Heart left ventricle (tissue), 13 donors: ENCODE measurements at regions not wholly inside any gene's neighbourhood (a gene's known extent, or its start where the extent isn't known, plus 50 kb on each side); places are given as distances from the start of the nearest gene placed in this dataset.

Experiments
- POLR2A ChIP-seq, 2 donors: fragments of 450-650 bp; IDR thresholded peaks; one replicate each; pipeline ENCODE4 v1.6.1; 2017; ENCODE audit warnings: antibody characterized with exemption in 2 of 2, mild to moderate bottlenecking in 2 of 2, moderate library complexity in 2 of 2
- TF ChIP-seq, protein P1 (sequence below), 12 donors: fragments of 200-600 bp; sonication (generic) in 4 of 12; IDR thresholded peaks; one replicate each; pipeline versions ENCODE4 v1.5.0 to v1.8.0; 2018 to 2022; ENCODE audit warnings: antibody characterized with exemption in 12 of 12, mild to moderate bottlenecking in 5 of 12
- donor health status: ischemic (EF 13 %, LVEDD 7.1; RV severe dilation, severe dysfunction).
- donor health status: DM: no; HTN: yes; CAD: no.
- donor health status: DM: no; HTN: no; CAD: no.
- donor health status: ischemic (EF 25% LVEDD 6.9; RV normal size, moderate dysfunction).
- donor health status: ischemic (EF 25% LVEDD 5.7; RV mildly dilated, moderate dysfunction).
- donor health status: ischemic (EF 35%, LVEDD 5.7; RV mildly dilated, moderate dysfunction).
- donor health status: nonischemic (EF 11% LVEDD 7.7; RV severe dilation, severe dysfunction).
- donor health status: DM: yes; HTN: yes; CAD: no.
- donor health status: PGD.
- donor health status: ischemic (EF 29% LVEDD 5.4; RV normal size, mild dysfunction).
- donor health status: nonischemic (EF 23%, LVEDD 6.1; RV moderate dilation, normal function).

DNA sequence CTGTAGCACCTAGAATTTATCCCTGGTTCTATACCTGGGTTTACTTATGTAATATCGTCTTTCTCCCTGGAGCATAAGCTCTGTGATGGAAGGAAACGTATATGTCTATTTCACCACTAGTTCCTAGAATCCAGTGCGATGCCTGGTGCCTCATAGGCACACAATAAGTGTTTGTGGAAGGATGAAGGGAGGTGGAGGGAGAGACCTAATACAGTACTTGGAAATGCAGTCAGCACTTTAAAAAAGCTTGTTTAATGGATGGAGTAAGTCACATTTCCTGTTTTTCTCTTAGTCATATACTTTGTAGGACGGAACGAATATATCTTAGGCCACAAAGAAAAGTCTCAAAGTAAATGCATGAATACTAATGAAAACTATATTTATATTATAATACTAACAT, 186.5 kb upstream of the HMGA2 start:
- TF ChIP-seq, protein P1, sequence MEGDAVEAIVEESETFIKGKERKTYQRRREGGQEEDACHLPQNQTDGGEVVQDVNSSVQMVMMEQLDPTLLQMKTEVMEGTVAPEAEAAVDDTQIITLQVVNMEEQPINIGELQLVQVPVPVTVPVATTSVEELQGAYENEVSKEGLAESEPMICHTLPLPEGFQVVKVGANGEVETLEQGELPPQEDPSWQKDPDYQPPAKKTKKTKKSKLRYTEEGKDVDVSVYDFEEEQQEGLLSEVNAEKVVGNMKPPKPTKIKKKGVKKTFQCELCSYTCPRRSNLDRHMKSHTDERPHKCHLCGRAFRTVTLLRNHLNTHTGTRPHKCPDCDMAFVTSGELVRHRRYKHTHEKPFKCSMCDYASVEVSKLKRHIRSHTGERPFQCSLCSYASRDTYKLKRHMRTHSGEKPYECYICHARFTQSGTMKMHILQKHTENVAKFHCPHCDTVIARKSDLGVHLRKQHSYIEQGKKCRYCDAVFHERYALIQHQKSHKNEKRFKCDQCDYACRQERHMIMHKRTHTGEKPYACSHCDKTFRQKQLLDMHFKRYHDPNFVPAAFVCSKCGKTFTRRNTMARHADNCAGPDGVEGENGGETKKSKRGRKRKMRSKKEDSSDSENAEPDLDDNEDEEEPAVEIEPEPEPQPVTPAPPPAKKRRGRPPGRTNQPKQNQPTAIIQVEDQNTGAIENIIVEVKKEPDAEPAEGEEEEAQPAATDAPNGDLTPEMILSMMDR (IDR thresholded peaks at IDR 0.05) = no peak
- TF ChIP-seq POLR2A (IDR thresholded peaks at IDR 0.05) = no peak
